ENCODE measurements at regions not wholly inside any gene's neighbourhood (a gene's known extent, or its start where the extent isn't known, plus 50 kb on each side); places are given as distances from the start of the nearest gene placed in this dataset.

GRCh38 chr5:91706785-91707520 lies 323.8 kb upstream of the ARRDC3 start:
- no peak for DNase-seq (ENCODE audit: low spot score)

GRCh38 chr5:91703128-91703527 lies 320.0 kb upstream of the ARRDC3 start:
- no peak for DNase-seq (ENCODE audit: low spot score)

DNA sequence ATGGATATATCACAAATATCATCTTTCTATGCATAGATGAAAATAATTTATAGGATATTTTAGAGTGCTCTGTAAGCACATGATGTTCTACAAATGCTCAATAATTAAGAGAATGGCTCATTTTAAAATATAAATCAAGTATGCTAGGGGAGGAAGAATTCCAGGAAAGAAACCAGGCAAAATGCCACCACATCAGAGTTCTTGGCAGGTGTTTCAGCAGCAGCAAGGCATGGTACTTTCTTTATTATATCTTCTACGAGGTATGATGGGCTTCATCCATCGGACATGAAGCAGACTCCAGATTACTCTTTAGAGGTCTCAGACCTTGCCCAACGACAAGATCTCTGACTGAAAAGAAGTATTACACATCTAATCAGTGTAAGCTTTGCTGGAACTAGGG lies 316.3 kb upstream of the ARRDC3 start:
- no peak for DNase-seq (ENCODE audit: low spot score)

GRCh38 chr5:91691592-91691991 lies 308.5 kb upstream of the ARRDC3 start:
- no peak for DNase-seq (ENCODE audit: low spot score)

DNA sequence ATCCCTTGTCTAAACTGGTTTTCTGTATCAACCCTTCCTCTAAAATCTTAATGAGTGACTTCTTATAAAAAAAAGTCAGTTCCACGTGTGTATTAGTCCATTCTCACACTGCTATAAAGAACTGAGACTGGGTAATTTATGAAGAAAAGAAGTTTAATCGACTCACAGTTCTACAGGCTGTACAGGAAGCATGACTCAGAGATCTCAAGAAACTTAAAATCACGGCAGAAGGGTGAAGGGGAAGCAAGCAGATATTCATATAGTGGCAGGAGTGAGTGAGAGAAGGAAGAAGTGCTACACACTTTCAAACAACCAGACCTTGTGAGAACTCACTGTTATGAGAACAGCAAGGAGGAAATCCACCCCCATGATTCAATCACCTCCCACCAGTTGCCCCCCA lies 307.8 kb upstream of the ARRDC3 start:
- no peak for DNase-seq (ENCODE audit: low spot score)

DNA sequence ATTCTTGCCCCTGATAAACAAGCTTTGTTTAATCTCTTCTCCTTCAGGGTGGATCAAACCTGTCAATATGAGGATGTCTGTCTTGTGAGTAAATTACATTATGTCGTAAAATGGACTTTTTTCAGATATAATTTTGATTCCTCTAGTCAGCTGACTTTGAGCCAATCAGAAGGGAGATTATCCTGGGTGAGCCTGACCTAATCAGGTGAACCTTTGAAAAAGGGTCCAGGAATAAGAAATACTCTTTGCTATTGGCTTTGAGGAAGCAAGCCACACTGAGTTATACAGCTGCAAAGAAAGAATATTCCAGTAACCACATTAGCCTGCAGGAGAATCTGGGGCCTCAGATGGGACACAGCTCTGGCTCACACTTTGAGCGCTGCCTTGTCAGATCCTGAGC lies 304.3 kb upstream of the ARRDC3 start:
- DNase-seq (ENCODE audit: low spot score), result no peak

DNA sequence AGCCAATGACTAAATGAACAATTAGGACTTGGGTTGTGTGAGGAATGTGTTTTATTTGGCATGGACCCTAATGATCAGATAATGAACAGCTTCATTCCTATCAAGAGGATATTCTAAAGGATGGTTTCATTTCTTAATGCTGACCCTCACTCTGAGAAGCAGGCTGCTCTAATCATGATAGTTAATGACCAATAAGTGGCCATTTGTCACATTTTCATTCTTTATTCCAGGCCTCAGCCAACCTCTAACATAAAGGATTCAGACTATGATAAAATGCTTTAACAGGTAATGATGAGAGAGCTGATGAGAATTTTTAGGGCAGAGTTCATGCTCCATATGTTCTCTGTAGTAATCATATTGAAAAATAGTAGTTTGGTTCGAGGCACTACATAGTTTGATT lies 301.5 kb upstream of the ARRDC3 start:
- DNase-seq (ENCODE audit: low spot score), result no peak

DNA sequence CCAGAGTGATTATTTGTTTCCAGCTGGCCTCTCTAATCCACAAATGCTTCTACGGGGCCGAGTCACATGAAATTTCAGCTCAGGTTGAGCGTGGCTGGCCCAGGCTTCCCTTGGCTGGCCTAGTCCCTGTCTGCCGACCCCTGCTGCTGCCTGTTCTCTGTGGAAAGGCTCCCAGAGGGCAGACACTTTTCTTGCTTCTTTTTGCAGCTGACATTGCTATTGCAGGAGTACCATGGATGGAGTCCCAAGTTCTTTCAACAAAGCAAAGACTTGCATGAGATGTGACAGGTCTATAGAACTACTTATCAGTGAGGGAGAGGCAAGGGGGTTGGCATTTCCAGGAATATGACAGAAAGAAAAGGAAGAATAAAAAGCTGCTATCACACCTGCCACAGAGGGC lies 287.4 kb upstream of the ARRDC3 start:
- DNase-seq (ENCODE audit: low spot score), result peak; percentile 33

DNA sequence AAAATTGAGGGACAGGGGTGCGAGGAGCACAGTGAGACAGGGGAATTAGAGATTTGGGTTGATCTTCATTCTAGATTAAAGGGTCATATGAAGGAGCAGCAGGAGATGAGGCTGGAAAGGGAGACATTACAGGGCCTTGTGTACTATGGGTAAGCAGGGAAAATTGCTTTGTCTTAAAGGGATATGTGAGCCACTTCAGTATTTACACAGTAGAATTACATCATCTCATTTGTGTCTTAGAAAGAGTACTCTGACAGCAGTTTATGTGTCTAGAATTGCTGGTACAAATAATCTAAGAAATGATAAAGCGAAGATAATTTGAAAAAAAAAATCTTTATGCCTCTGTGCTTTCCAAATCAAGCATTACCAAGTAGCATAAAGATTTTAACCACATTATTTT lies 287.0 kb upstream of the ARRDC3 start:
- no peak for DNase-seq (ENCODE audit: low spot score)

DNA sequence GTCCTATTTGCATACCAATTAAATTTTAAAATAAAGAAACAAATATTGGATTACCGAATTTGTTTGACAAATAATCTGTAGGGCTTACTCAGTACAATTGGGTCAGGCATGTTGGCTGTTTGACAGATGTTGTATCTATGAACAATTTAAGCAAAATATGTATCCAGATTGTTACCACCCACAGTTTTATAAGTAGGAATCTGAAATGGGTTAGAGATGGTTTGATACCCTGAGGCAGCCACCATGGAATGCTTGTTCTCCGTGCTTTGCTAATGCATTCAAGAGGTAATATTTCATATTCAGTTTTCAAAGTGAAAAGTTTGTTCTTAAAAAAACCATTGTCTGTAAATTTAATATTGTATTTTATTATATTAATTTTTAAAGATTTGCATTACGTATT lies 285.1 kb upstream of the ARRDC3 start:
- no peak for DNase-seq (ENCODE audit: low spot score)

DNA sequence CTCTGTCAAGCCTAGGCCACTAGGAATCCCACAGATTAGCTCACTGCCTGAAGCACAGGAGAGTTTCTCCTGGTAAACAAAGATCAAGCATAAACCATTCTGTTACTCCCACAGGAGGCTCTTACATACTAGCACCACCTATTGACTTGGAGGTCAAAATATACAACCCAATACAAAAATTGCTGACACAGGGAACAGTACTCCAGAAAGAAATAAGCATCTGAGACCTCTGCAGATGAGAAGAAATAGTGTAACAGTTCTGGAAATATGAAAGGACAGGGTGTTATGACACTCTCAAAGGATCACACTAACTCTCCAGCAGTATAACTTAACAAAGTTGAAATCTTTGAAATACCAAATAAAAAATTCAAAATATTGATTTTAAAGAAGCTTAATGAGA lies 269.6 kb upstream of the ARRDC3 start:
- DNase-seq (ENCODE audit: low spot score), result no peak

GRCh38 chr5:91651704-91652103 lies 268.6 kb upstream of the ARRDC3 start:
- no peak for DNase-seq (ENCODE audit: low spot score)

DNA sequence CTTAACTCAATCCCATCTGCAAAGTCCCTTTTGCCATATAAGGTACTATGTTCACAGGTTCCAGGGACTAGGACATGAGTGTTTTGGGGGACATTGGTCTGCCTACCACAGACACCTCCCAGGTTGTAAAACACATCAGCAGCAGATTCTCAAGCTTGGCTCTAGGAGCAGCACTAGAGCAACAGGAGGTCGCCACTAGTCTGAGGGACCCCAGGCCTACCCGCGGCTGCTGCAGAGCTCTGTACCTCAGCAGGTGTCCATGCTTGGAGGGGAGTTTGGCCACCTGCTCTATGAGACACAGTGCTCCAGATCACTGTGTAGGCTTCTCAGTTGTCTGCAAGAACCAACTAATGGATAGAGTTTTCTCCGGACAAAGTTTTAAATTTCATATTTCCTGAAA lies 262.2 kb upstream of the ARRDC3 start:
- no peak for DNase-seq (ENCODE audit: low spot score)

- no peak for DNase-seq (ENCODE audit: low spot score)
These were observed 260.7 kb upstream of the ARRDC3 start for GRCh38 chr5:91643797-91644196.

GRCh38 chr5:91642581-91642980 lies 259.5 kb upstream of the ARRDC3 start:
- DNase-seq (ENCODE audit: low spot score), result no peak

DNA sequence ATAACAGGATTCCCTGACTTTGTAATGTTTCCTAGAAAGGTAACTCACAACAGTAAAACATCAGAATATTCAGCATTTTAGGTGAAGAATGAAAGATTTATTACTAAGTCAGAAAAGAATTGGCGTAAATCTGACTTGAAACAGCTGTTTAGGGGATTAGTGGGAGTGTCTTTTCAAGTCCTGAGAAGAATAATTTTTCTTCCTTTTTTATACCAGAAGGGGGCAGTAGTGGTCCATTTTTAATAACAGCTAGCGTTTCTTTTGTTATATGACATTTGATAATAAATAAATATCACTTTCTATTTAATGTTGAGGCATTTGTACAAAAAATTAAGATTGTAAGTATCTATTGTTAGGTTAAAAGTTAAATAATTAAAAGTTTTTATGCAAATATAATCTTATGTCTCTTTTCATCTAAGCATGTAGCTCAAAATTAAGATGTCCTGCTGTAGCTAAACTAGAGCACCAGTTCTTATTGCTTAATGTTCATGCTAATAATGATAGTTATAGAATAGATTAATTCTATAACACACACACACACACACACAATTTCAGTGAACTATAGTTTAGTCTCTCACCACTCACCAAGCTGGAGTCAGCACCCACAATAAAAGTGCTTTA lies 258.7 kb upstream of the ARRDC3 start:
- DNase-seq (ENCODE audit: low spot score), result peak; percentile 25

DNA sequence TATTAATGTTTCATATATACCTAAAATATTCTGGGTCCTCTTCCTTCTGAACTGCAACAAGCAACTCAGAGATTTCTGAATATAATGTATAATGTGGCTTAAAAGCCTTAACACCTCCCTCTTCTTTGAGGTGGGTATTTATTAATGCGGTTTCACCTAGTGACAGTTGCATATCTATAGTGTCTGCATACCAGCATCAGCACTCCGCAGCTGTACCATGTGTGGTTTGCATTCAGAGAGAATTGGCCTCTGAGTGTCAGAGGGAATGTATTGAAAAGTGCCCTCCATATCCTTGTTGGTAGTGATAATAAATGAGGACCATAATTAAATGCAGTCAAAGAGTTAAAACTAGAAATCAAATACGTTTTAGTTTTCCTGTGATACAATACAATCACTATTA lies 256.6 kb upstream of the ARRDC3 start:
- no peak for DNase-seq (ENCODE audit: low spot score)

GRCh38 chr5:91638010-91638409 lies 254.9 kb upstream of the ARRDC3 start:
- DNase-seq (ENCODE audit: low spot score), result no peak

DNA sequence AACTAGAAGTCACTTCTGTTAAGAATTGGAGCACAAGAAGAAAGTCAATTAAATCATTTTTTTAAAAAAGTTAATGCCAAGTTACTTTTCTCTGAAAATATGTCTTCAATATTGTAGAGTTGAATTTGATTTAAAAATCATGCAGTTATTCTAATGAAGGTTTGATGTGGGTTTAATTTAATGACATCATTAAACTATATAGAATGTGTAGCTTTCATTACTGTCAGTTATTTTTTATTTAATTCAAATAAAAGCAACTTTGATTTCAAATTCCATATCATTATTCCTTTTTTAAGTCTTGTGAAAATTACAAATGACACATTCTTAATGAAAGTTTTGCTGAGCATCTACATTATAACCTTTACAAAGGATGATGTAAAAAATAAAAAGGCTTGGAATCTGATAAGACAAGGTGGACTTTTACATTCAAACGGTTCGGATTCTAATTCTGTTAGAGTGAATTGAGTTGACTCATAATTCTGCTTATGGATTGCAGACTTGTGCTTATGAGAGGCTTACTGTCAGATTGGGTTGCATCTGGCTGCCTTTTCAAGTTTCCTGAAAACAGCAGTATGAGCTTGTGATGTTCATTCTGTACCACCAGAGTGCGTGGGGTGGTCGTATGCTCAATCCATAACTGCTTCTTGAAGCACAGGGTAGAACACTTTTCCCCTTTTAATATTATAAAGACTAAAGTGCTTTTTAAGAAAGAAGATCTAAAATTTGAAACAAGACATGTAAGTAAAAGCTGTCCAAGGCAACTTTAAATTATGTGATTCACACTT lies 253.0 kb upstream of the ARRDC3 start:
- no peak for DNase-seq (ENCODE audit: low spot score)

DNA sequence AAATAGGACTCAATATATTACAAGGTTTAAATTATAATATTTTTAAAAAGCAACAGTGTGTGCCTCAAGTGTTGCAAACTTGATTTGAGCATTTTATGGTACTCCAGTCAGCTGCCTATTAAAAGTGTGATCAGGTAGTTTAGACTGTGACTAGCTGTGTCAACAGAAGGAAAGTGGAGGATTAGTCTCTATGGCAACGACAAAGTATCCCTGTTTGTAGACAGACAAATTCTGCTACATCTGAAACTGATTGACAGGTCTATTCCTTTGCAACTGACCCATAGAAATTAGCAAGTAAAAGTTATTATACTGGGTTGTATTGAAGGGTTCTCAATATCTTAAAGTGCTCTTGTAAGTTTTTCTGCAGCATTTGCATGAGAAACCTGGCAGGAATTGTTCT lies 249.8 kb upstream of the ARRDC3 start:
- no peak for DNase-seq (ENCODE audit: low spot score)

DNA sequence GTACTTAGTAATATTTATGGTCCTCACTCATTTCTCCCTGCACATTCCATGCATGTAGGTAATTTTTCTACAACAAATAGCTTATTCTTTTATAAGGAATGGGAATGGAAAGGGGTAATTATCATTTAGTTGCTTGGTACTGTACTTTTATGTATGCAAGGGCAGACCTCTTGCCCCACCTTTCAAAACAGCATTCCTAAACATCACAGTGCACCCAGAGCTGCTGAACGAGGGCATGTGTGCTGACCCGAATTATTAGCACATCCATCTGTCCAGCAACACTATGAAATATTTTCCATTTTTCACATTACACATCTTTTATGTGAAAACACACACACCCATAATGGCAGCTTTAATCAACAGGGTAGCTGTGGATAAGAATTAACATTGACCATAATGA lies 228.6 kb upstream of the ARRDC3 start:
- DNase-seq (ENCODE audit: low spot score), result no peak

GRCh38 chr5:91607675-91608074 lies 224.6 kb upstream of the ARRDC3 start:
- no peak for DNase-seq (ENCODE audit: low spot score)

DNA sequence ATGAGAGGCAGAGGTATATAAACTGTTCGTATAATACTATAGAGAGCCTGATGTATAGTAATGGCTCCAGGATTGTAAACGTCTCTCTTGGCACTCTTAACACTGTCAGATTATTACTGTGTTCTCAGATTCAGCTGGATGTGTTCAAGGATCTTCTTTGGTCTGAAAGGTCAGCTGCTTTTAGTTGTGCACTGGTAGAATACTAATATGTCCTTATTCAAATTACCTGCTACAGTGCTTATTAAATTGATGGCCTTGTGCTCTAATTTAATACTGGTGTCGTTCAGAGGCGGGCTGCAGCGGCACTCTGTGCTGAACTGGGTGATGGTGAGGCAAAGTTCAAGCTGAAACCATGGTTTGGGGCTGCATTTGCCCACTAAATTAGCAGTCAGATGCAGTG lies 216.7 kb upstream of the ARRDC3 start:
- no peak for DNase-seq (ENCODE audit: low spot score)
